Mesendoderm (in vitro differentiated cells): ENCODE measurements at regions not wholly inside any gene's neighbourhood (a gene's known extent, or its start where the extent isn't known, plus 50 kb on each side); places are given as distances from the start of the nearest gene placed in this dataset.
"Not testable (repeated sequence)": the region's sequence is repeated elsewhere in the genome, so short reads cannot be mapped to it uniquely, and the experiment has no call there.

Source experiments
- DNase-seq: peaks from one replicate; pipeline ENCODE4 v3.0.0; 2013
- H2AK5ac ChIP-seq: 2 replicates; pipeline ENCODE4 v1.6.1; 2013; ENCODE audit warnings: low read length, inconsistent platforms
- H2BK120ac ChIP-seq: 2 replicates; pipeline ENCODE4 v1.6.1; 2013; ENCODE audit warnings: low read depth, mild to moderate bottlenecking, low read length, moderate library complexity, mixed read lengths
- H2BK15ac ChIP-seq: replicated peaks from 2 replicates; pipeline ENCODE4 v1.6.1; 2013; ENCODE audit warnings: low read depth, mild to moderate bottlenecking, moderate library complexity
- H2BK5ac ChIP-seq: 2 replicates; pipeline ENCODE4 v1.6.1; 2013; ENCODE audit warnings: low read length, inconsistent platforms
- H3K18ac ChIP-seq: 2 replicates; pipeline ENCODE4 v1.6.1; 2013; ENCODE audit warnings: mild to moderate bottlenecking, low read length, mixed read lengths
- H3K23ac ChIP-seq: one replicate; pipeline ENCODE4 v1.6.1; 2013; ENCODE audit warnings: low read length
- H3K27ac ChIP-seq: 2 replicates; pipeline ENCODE4 v1.5.1; 2013; ENCODE audit warnings: low read depth, mild to moderate bottlenecking, inconsistent platforms, low read length, moderate library complexity
- H3K27me3 ChIP-seq: 2 replicates; pipeline ENCODE4 v1.6.1; 2013; ENCODE audit warnings: low read length, control low read depth, mild to moderate bottlenecking, inconsistent platforms; ENCODE audit not compliant: insufficient read depth, poor library complexity
- H3K36me3 ChIP-seq: 2 replicates; pipeline ENCODE4 v1.6.1; 2013; ENCODE audit warnings: low read length, inconsistent platforms; ENCODE audit not compliant: control insufficient read depth, insufficient read depth
- H3K4ac ChIP-seq: one replicate; pipeline ENCODE4 v1.6.1; 2013; ENCODE audit warnings: low read depth, mild to moderate bottlenecking, low read length, moderate library complexity
- H3K4me1 ChIP-seq: 2 replicates; pipeline ENCODE4 v1.6.1; 2013; ENCODE audit warnings: low read depth, low read length, inconsistent platforms; ENCODE audit not compliant: control insufficient read depth
- H3K4me2 ChIP-seq: 2 replicates; pipeline ENCODE4 v1.6.1; 2013; ENCODE audit warnings: low read length
- H3K4me3 ChIP-seq: 2 replicates; pipeline ENCODE4 v1.5.1; 2013; ENCODE audit warnings: mild to moderate bottlenecking, low read length
- H3K56ac ChIP-seq: one replicate; pipeline ENCODE4 v1.6.1; 2013; ENCODE audit warnings: low read length
- H3K79me1 ChIP-seq: 2 replicates; pipeline ENCODE4 v1.6.1; 2013; ENCODE audit warnings: low read length, inconsistent platforms
- H3K79me2 ChIP-seq: 2 replicates; pipeline ENCODE4 v1.6.1; 2013; ENCODE audit warnings: mild to moderate bottlenecking, low read length; ENCODE audit not compliant: control insufficient read depth, insufficient read depth
- H3K9ac ChIP-seq: 2 replicates; pipeline ENCODE4 v1.6.1; 2013; ENCODE audit warnings: low read length, inconsistent platforms
- H4K5ac ChIP-seq: one replicate; pipeline ENCODE4 v1.6.1; 2013; ENCODE audit warnings: low read length
- H4K8ac ChIP-seq: one replicate; pipeline ENCODE4 v1.6.1; 2013; ENCODE audit warnings: low read depth, mild to moderate bottlenecking, control low read depth, low read length, moderate library complexity
- WGBS: extraction: QIAGEN DNeasy Blood & Tissue Kit; methylation state at CpG from one replicate; pipeline ENCODE4 v1.1.7; 2013; ENCODE audit warnings: low lambda C conversion rate, missing lambda C conversion rate; ENCODE audit not compliant: insufficient coverage; ENCODE audit errors: extremely low coverage; 5-methylcytosine and 5-hydroxymethylcytosine counted together

GRCh38 chr14:106174206-106174605 is 647.8 kb downstream of the TMEM121 start:
- no peaks in the 10 kb centered on the region for H3K79me1 ChIP-seq
- no peak overlapping the region for H3K4me2 ChIP-seq
- no peak overlapping the region for H2BK120ac ChIP-seq
- no peak overlapping the region for H2AK5ac ChIP-seq
- no peaks in the 10 kb centered on the region for H3K4me1 ChIP-seq
- no peak for DNase-seq
- H3K27me3 ChIP-seq, result no peaks in the 10 kb centered on the region
- H3K4me3 ChIP-seq, result no peak overlapping the region
- H3K27ac ChIP-seq, result no peak overlapping the region
- H3K23ac ChIP-seq, result no peak overlapping the region
- H2BK15ac ChIP-seq, result no peak overlapping the region
- no peak overlapping the region for H2BK5ac ChIP-seq
- no peak overlapping the region for H4K5ac ChIP-seq
- no peak overlapping the region for H3K56ac ChIP-seq
- H3K79me2 ChIP-seq, result no peaks in the 10 kb centered on the region
- no CpG with 5 or more reads among the region's 7 CpGs for WGBS
- no peaks in the 10 kb centered on the region for H3K36me3 ChIP-seq
- H3K9ac ChIP-seq, result no peak overlapping the region
- H3K4ac ChIP-seq, result no peak overlapping the region
- no peak overlapping the region for H3K18ac ChIP-seq
- no peak overlapping the region for H4K8ac ChIP-seq

GRCh38 chr14:106177266-106178246 is 651.2 kb downstream of the TMEM121 start:
- not testable (repeated sequence) for H3K23ac ChIP-seq, H4K5ac ChIP-seq, H3K4me1 ChIP-seq, H3K4me3 ChIP-seq, H2BK5ac ChIP-seq, H3K9ac ChIP-seq, H3K79me2 ChIP-seq, H3K18ac ChIP-seq, H2AK5ac ChIP-seq, DNase-seq, H3K27me3 ChIP-seq, H2BK120ac ChIP-seq, H2BK15ac ChIP-seq, H3K56ac ChIP-seq, H3K79me1 ChIP-seq, H4K8ac ChIP-seq, H3K4ac ChIP-seq, H3K36me3 ChIP-seq, H3K4me2 ChIP-seq, H3K27ac ChIP-seq
- no CpG with 5 or more reads among the region's 7 CpGs for WGBS

GRCh38 chr14:106179761-106180160 is 653.4 kb downstream of the TMEM121 start:
- Histone ChIP-seq H3K27ac (no peak overlapping the region), H3K4me3 (no peak overlapping the region), H3K79me2 (no peaks in the 10 kb centered on the region), H2BK120ac (no peak overlapping the region), H3K79me1 (no peaks in the 10 kb centered on the region), H4K5ac (no peak overlapping the region), H4K8ac (no peak overlapping the region), H3K23ac (no peak overlapping the region), H3K27me3 (no peaks in the 10 kb centered on the region), H2AK5ac (no peak overlapping the region), H2BK15ac (no peak overlapping the region), H3K4me1 (no peaks in the 10 kb centered on the region), H3K4ac (no peak overlapping the region), H3K9ac (no peak overlapping the region), H3K36me3 (no peaks in the 10 kb centered on the region), H3K56ac (no peak overlapping the region), H3K4me2 (no peak overlapping the region), H2BK5ac (no peak overlapping the region), H3K18ac (no peak overlapping the region)
- WGBS, result no CpG with 5 or more reads among the region's 2 CpGs
- DNase-seq, result no peak

- H3K4me1 ChIP-seq, H3K9ac ChIP-seq, H2BK15ac ChIP-seq, H3K79me1 ChIP-seq, H3K4me2 ChIP-seq, H3K56ac ChIP-seq, H3K18ac ChIP-seq, H3K36me3 ChIP-seq, H4K8ac ChIP-seq, H3K79me2 ChIP-seq, H2AK5ac ChIP-seq, H4K5ac ChIP-seq, DNase-seq, H3K4ac ChIP-seq, H2BK120ac ChIP-seq, H3K27me3 ChIP-seq, H3K23ac ChIP-seq, H3K27ac ChIP-seq, H3K4me3 ChIP-seq, H2BK5ac ChIP-seq: not testable (repeated sequence)
- no CpG with 5 or more reads among the region's 8 CpGs for WGBS
These were observed 658.4 kb downstream of the TMEM121 start for GRCh38 chr14:106184771-106185170.

- not testable (repeated sequence) for H3K4me2 ChIP-seq, H2BK5ac ChIP-seq, H3K79me1 ChIP-seq
These were observed 658.9 kb downstream of the TMEM121 start for GRCh38 chr14:106185174-106185836.

More at GRCh38 chr14:106185174-106185836, 658.9 kb downstream of the TMEM121 start:
- not testable (repeated sequence) for H3K79me2 ChIP-seq, H2AK5ac ChIP-seq, H2BK15ac ChIP-seq, H3K36me3 ChIP-seq, H3K4me1 ChIP-seq, H3K27me3 ChIP-seq, H4K8ac ChIP-seq, H3K9ac ChIP-seq, H4K5ac ChIP-seq, H3K23ac ChIP-seq, H3K27ac ChIP-seq, H3K56ac ChIP-seq, H3K4me3 ChIP-seq, H3K4ac ChIP-seq, DNase-seq, H3K18ac ChIP-seq, H2BK120ac ChIP-seq
- no CpG with 5 or more reads among the region's 6 CpGs for WGBS
